Central memory CD4-positive, alpha-beta T cell (primary cell): ENCODE measurements at regions not wholly inside any gene's neighbourhood (a gene's known extent, or its start where the extent isn't known, plus 50 kb on each side); places are given as distances from the start of the nearest gene placed in this dataset.
"Not testable (repeated sequence)": the region's sequence is repeated elsewhere in the genome, so short reads cannot be mapped to it uniquely, and the experiment has no call there.

ENCODE experiments used
- DNase-seq: peaks from one replicate; pipeline ENCODE4 v3.0.0; 2022

DNA sequence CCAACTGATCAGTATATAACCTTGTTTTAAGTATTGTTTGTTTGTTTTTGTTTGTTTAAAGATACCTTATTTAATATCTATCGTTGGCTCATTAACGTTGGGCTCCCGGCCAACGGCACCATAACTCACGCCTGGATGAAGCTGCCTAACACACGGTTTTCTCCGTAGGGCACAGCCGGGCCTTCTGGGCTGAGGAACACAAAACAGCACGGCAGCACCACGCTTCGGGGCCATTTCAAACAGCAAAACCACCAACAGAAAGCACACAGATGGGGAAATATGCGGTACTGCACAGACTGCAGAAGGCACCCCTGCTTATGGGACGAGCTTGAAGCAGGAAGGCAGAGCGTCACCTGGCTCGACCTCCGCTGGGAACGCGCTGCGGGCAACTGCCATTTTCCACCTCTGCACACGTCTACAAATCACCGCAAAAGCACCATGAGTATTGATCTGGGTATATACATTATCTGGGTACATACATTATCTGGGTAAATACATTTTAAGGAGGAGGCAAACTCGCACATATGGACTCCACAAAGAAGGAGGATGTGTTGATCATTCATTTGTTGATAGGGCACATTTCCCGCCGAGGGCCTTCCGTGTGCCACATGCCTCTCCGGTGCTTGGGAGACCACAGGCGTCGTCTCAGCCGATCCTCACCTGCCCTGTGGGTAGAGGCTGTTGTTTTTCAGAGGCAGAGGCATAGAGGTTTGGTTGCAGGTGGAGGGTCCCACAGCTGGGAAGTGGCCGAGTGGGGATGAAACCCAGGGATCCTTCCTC is 123.7 kb upstream of the ATP2B2 start:
- no peak for DNase-seq

DNA sequence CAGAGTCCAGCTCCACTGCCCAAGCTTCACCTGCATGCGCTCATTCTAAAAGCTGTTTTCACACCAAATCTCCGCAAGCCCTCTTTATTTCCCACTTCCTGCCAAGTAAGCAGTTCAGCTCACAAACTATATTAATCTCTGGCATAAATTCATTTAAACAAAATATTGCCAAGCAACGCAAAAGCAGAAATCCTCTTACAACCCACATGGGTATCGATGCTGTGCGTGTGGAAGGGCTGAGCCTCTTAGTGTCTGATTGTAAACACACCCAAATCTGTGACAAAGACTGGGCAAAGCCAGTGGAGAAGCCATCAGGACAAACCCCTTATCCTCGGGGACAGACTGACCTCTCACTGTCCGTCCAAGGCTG is 124.3 kb upstream of the ATP2B2 start:
- DNase-seq: no peak

DNA sequence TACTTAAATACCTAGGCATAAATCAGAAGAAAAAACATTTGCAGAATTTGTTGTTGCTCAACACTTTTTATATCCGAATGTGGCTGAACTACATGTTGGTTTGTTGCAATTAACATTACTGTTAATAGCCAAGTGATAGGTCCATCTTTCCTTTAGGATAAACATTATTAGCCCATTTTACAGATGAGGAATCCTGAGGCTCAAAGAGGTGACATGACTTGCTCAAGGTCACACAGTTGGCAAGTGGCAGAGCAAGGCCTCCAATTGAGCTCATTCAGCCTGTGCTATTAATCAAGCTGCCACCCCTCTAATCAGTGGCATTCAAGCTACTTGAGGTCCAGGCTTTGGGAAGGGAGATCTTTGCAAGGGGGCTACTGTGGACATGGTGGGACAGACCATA is 125.8 kb upstream of the ATP2B2 start:
- DNase-seq: no peak

DNA sequence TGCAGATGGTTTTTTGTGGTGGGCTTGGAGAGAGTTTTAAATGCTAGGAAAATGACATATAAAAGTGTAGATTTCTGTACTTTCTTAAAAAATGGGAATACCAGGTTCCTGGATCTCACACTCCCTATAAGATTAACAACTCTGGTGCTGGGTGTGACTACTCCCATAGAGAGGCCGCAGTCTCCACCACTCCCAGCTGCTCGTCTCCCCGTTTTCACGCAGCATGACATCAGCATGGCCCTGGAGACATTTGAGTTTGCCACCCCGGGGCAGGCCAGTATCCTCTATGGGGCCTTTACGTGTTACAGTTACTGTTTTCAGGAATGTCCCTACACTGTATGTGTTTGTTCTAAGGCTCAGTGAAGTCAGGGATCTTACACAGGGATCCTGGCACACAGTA is 126.7 kb upstream of the ATP2B2 start:
- DNase-seq: no peak

GRCh38 chr3:10632741-10633140 is 127.4 kb upstream of the ATP2B2 start:
- DNase-seq: no peak

DNA sequence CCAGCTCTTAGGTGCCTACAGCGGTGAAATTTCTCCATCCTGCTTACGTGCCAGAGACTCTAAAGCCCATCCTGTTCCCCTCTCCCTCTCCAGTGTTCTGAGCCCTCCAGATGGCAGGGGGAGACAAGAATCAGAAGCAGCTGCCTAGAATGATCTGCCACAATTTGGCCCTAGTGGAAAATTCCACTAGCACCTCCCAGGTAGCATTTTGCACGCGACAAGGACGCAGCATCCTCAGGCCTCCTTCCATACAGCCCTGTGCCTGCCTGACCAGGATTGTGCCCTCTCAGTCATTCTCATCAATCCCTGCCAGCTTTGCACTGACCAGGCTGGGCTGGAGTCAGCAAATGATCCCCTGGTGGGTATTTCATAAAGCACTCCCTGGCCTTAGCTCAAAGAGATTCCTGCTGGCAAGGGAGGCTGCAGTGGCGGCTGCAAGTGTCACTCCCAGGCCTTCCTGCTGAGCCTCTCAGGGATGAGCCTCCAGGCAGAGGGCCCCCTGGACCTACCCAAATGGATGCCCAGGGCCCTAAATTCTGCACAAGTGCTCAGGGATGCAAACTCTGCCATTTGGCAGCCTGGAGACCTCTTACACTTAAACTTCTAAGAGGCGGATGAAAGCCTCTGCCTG is 130.2 kb upstream of the ATP2B2 start:
- DNase-seq: no peak

- no peak for DNase-seq
Observed at GRCh38 chr3:10637342-10637741, 132.0 kb upstream of the ATP2B2 start.

GRCh38 chr3:10638466-10638865 is 133.1 kb upstream of the ATP2B2 start:
- DNase-seq: no peak

- DNase-seq: no peak
Observed at GRCh38 chr3:10641760-10642159, 136.4 kb upstream of the ATP2B2 start.

DNA sequence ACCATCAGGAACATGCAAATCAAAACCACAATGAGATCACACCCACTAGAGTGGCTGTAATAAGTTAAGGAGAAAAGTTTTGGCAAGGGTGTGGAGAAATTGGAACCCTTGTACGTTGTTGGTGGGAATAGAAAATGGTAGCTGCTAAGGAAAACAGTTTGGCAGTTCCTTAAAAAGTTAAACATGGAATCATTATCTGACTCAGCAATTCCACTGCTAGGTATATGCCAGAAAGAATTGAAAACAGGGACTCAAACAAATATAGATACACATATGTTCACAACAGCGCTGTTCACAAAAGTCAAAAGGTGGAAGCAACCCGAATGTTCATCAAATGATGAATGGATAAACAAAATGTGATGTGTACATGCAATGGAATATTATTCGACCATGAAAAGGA is 138.8 kb upstream of the ATP2B2 start:
- no peak for DNase-seq

- DNase-seq: no peak
Observed at GRCh38 chr3:10645800-10646199, 140.4 kb upstream of the ATP2B2 start.

GRCh38 chr3:10646531-10647335 is 141.3 kb upstream of the ATP2B2 start:
- no peak for DNase-seq

DNA sequence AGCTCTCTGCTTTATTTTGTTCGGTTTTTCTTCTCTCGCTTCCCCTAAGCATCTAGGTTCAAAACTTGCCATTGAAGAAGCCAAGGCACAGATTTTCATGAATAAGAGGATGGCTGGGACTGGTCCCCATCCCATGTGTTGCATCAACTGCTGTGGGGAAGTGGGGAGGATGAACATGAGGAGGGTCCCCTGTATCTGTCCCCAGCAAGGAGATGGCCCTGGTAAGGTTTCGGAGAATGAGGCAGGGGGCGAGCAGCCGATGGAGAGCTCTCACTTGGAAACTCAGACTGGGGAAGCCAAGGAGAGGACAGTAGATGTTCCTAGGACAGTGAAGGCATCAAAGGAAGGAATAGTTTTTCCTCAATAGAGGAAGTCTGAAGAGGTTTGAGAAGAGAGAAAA is 142.0 kb upstream of the ATP2B2 start:
- no peak for DNase-seq

GRCh38 chr3:10648181-10648580 is 142.8 kb upstream of the ATP2B2 start:
- DNase-seq: no peak

DNA sequence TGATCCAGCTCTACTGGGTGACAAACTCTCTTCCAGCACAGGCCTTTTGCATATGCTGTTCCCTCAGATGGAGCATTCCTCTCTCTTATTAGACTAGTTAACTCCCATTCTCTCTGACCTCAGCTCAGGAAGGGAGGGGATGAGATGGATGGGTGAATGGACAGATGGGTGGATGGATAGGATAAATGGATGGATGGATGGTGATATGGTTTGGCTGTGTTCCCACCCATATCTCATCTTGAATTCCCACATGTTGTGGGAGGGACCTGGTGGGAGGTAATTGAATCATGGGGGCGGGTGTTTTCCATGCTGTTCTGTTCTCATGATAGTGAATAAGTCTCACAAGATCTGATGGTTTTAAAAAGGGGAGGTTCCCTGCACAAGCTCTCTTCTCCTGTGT is 144.1 kb upstream of the ATP2B2 start:
- DNase-seq: not testable (repeated sequence)

GRCh38 chr3:10651506-10651905 is 146.1 kb upstream of the ATP2B2 start:
- DNase-seq: no peak

DNA sequence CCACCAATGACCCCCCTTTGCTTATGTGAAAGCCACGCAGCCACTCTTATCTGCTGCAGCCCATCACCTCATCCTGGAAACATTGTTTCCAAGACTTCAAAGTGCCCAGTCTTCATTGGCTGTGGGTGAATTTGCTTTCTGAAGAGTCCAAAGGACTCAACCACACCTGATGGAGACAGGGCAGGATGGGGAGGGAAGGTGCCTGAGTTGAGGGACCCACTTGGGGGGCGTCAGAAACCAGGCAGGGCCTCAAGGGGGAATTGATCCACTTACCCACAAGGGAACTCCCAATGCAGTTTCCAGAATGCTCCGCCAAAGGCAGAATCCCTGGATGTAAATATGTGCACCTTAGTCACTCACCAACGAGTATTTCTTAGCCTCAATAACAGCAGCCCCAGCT is 147.9 kb upstream of the ATP2B2 start:
- no peak for DNase-seq

DNA sequence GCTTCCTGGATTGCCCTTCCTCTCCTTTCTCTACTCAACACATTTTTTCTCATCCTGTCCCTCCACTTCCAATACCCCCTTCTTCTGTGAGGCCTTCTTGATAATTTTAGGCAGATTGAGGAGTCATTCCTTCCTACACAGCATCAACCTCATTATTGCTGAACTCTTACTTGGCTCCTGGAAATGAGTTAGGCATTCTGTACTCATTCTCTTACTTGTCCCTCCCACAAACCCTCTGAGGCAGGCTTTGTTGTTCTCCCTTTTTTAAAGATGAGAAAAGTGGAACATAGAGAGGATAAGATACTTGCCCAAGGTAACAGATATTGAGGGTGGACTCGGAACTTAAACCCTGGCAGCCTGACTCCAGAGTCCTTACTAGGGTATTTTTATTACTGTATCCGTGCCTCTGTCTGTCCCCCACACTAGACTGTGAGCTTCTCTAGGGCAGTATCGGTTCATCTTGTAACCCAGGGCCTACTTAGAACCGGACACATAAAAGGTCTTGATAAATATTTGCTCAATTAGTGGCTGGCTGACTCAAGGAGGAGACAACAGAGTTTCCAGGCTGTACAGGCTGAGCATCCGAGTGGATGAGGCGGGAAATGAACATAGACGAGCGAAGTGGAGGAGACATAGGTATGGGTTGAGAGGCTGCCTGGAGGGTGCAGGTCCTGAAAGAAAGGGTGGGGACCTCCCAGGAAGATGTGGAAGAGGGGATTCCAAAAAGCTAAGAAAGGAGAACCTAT is 148.7 kb upstream of the ATP2B2 start:
- no peak for DNase-seq

GRCh38 chr3:10655105-10655504 is 149.7 kb upstream of the ATP2B2 start:
- no peak for DNase-seq

GRCh38 chr3:10657339-10657738 is 152.0 kb upstream of the ATP2B2 start:
- not testable (repeated sequence) for DNase-seq

- no peak for DNase-seq
Observed at GRCh38 chr3:10665592-10665991, 150.4 kb upstream of the SLC6A11 start.

- no peak for DNase-seq
Observed at GRCh38 chr3:10666621-10667020, 149.4 kb upstream of the SLC6A11 start.

GRCh38 chr3:10667269-10667668 is 148.8 kb upstream of the SLC6A11 start:
- DNase-seq: no peak
